B cell (primary cell): ENCODE measurements at regions not wholly inside any gene's neighbourhood (a gene's known extent, or its start where the extent isn't known, plus 50 kb on each side); places are given as distances from the start of the nearest gene placed in this dataset.

Source experiments
- ATAC-seq: fragments of 200-7000 bp; cut with Tn5 transposase; one replicate; pipeline ENCODE4 v1.10.0; 2021; ENCODE audit warnings: low read depth, mild to moderate bottlenecking, moderate number of reproducible peaks, moderate library complexity
- CTCF ChIA-PET: fragments of 350-600 bp; sonication (Branson Sonifier 250); formaldehyde crosslinking; loops from one replicate; lab custom pipeline; 2021; ENCODE audit warnings: antibody characterized with exemption, inconsistent platforms; lab: Charles Lee
- POLR2A ChIA-PET: fragments of 350-600 bp; sonication (Branson Sonifier 250); formaldehyde crosslinking; loops from one replicate; lab custom pipeline; 2021; ENCODE audit warnings: antibody characterized with exemption; lab: Charles Lee
- DNase-seq: peaks from one replicate; pipeline ENCODE4 v3.0.0; 2013
- H2AFZ ChIP-seq: 2 replicates; pipeline ENCODE4 v1.6.1; 2012; ENCODE audit warnings: mild to moderate bottlenecking, low read depth, low read length; ENCODE audit not compliant: insufficient read depth, poor library complexity, severe bottlenecking
- H3K27ac ChIP-seq, 2 donors: 1 replicate in 1 of 2; 2 replicates in 1 of 2; pipeline ENCODE4 v1.5.1; 2012 to 2013; ENCODE audit warnings: low read length in 2 of 2, mild to moderate bottlenecking in 2 of 2, moderate library complexity in 1 of 2
- H3K27me3 ChIP-seq, 4 experiments: fragments of 200-600 bp in 1 of 4; sonication (generic) in 1 of 4; replicated peaks in 1 of 4; 1 replicate in 2 of 4; 2 replicates in 2 of 4; pipeline versions ENCODE4 v1.6.1 to v1.7.0; 2013 to 2016; ENCODE audit warnings: low read length in 3 of 4, mild to moderate bottlenecking in 2 of 4, mixed read lengths in 1 of 4, moderate library complexity in 1 of 4; ENCODE audit not compliant: insufficient read depth in 4 of 4, control insufficient read depth in 3 of 4; ENCODE audit errors: control extremely low read depth in 1 of 4
- H3K36me3 ChIP-seq, 2 experiments: replicated peaks in 1 of 2; 1 replicate in 1 of 2; 2 replicates in 1 of 2; pipeline versions ENCODE4 v1.6.1 to v1.7.1; 2013; ENCODE audit warnings: low read length in 1 of 2; ENCODE audit not compliant: insufficient read depth in 2 of 2, control insufficient read depth in 1 of 2; ENCODE audit errors: control extremely low read depth in 1 of 2, extremely low read depth in 1 of 2
- H3K4me1 ChIP-seq, 2 donors: fragments of 200-600 bp in 1 of 2; sonication (generic) in 1 of 2; 1 replicate in 1 of 2; 2 replicates in 1 of 2; pipeline versions ENCODE4 v1.5.1 to v1.6.1; 2013 to 2017; ENCODE audit warnings: low read length in 2 of 2; ENCODE audit not compliant: control insufficient read depth in 2 of 2, insufficient read depth in 2 of 2
- H3K4me2 ChIP-seq: replicated peaks from 2 replicates; pipeline ENCODE3; 2012; ENCODE audit warnings: mild to moderate bottlenecking, low read depth, low read length; ENCODE audit not compliant: poor library complexity, severe bottlenecking
- H3K4me3 ChIP-seq, 5 experiments: fragments of 200-600 bp in 1 of 5; sonication (generic) in 1 of 5; 1 replicate in 3 of 5; 2 replicates in 2 of 5; pipeline versions ENCODE4 v1.5.1 to v1.7.0; 2011 to 2016; ENCODE audit warnings: low read length in 4 of 5, mild to moderate bottlenecking in 4 of 5, low read depth in 2 of 5, control low read depth in 1 of 5, moderate library complexity in 1 of 5; ENCODE audit not compliant: insufficient read depth in 1 of 5; ENCODE audit errors: control extremely low read depth in 1 of 5, extremely low read depth in 1 of 5
- H3K79me2 ChIP-seq: fragments of 200-600 bp; sonication (generic); one replicate; pipeline ENCODE4 v1.6.0; 2016; ENCODE audit warnings: low read length; ENCODE audit not compliant: control insufficient read depth, insufficient read depth
- H3K9ac ChIP-seq: fragments of 200-600 bp; sonication (generic); 2 replicates; pipeline ENCODE4 v1.6.1; 2017; ENCODE audit warnings: mild to moderate bottlenecking, low read length, moderate library complexity
- H3K9me3 ChIP-seq, 3 donors: one replicate each; pipeline versions ENCODE4 v1.6.1 to v1.7.1; 2013; ENCODE audit warnings: low read length in 2 of 3; ENCODE audit not compliant: control insufficient read depth in 2 of 3, insufficient read depth in 1 of 3; ENCODE audit errors: control extremely low read depth in 1 of 3
- H4K20me1 ChIP-seq: 2 replicates; pipeline ENCODE4 v1.6.0; 2012; ENCODE audit warnings: mild to moderate bottlenecking, low read length; ENCODE audit not compliant: insufficient read depth, control insufficient read depth, poor library complexity, severe bottlenecking
- H3K27ac Mint-ChIP-seq: one replicate; pipeline ENCODE4 v1.8.0; 2021; ENCODE audit warnings: mixed read lengths
- H3K27me3 Mint-ChIP-seq: one replicate; pipeline ENCODE4 v1.8.0; 2021; ENCODE audit warnings: mixed read lengths
- H3K4me1 Mint-ChIP-seq: one replicate; pipeline ENCODE4 v1.8.0; 2021; ENCODE audit warnings: mixed read lengths
- H3K4me3 Mint-ChIP-seq: one replicate; pipeline ENCODE4 v1.8.0; 2021; ENCODE audit warnings: mixed read lengths
- H3K9me3 Mint-ChIP-seq: one replicate; pipeline ENCODE4 v1.8.0; 2022; ENCODE audit warnings: mixed read lengths; ENCODE audit not compliant: insufficient read depth
- CTCF ChIP-seq: fragments of 200-600 bp; IDR thresholded peaks from one replicate; pipeline ENCODE4 v1.8.0; 2022; ENCODE audit warnings: antibody characterized with exemption, mild to moderate bottlenecking
- EZH2 ChIP-seq: IDR thresholded peaks from 2 replicates; pipeline ENCODE4 v1.6.1; 2012; ENCODE audit warnings: borderline replicate concordance, low read depth, mild to moderate bottlenecking, moderate library complexity, low read length; ENCODE audit not compliant: insufficient read depth, poor library complexity, severe bottlenecking
- WGBS: methylation state at CpG from one replicate; pipeline ENCODE4 v1.1.5; 2013; ENCODE audit warnings: missing lambda C conversion rate; ENCODE audit not compliant: insufficient coverage; 5-methylcytosine and 5-hydroxymethylcytosine counted together
- intact Hi-C: fragments of 100-400 bp; cut with micrococcal nuclease; formaldehyde crosslinking; loops from one replicate; pipeline ENCODE4 v1.10.0; 2022

- no peak overlapping the region for H3K4me3 ChIP-seq
- no peak for ATAC-seq
- H3K27ac ChIP-seq: no peak overlapping the region
- no peaks in the 10 kb centered on the region for H3K9me3 Mint-ChIP-seq
- ChIA-PET POLR2A (no interaction called here), CTCF (no interaction called here)
- WGBS: 100% methylated on average over 1 of the region's 2 CpGs
- H3K79me2 ChIP-seq: no peaks in the 10 kb centered on the region
- H3K9ac ChIP-seq: no peak overlapping the region
- H3K4me3 Mint-ChIP-seq: no peak overlapping the region
- no peaks in the 10 kb centered on the region for H4K20me1 ChIP-seq
- H3K27me3 ChIP-seq: no peaks in the 10 kb centered on the region
- no peaks in the 10 kb centered on the region for H3K27me3 Mint-ChIP-seq
- TF ChIP-seq CTCF: no peak
- no peak for TF ChIP-seq EZH2
- H2AFZ ChIP-seq: no peak overlapping the region
- H3K36me3 ChIP-seq: no peaks in the 10 kb centered on the region
- intact Hi-C loops: no loop called here
- H3K4me2 ChIP-seq: no peak overlapping the region
- H3K9me3 ChIP-seq: peaks cover 0 to 12% (median 12%) of the 10 kb centered on the region in 3 donors
- no peaks in the 10 kb centered on the region for H3K4me1 ChIP-seq
- no peaks in the 10 kb centered on the region for H3K4me1 Mint-ChIP-seq
- H3K27ac Mint-ChIP-seq: no peak overlapping the region
- DNase-seq: no peak
Measured at GRCh38 chr1:185515696-185516095, 198.7 kb upstream of the IVNS1ABP start.

GRCh38 chr1:185514311-185514710 is 197.3 kb upstream of the IVNS1ABP start:
- Histone ChIP-seq H3K9me3 (peaks cover 0 to 12% (median 9%) of the 10 kb centered on the region in 3 donors), H3K4me2 (no peak overlapping the region), H3K27ac (no peak overlapping the region), H3K79me2 (no peaks in the 10 kb centered on the region), H4K20me1 (no peaks in the 10 kb centered on the region), H3K9ac (no peak overlapping the region), H3K4me3 (no peak overlapping the region), H3K27me3 (no peaks in the 10 kb centered on the region), H3K36me3 (no peaks in the 10 kb centered on the region), H2AFZ (no peak overlapping the region), H3K4me1 (no peaks in the 10 kb centered on the region)
- Mint-ChIP-seq H3K4me1 (no peaks in the 10 kb centered on the region), H3K9me3 (no peaks in the 10 kb centered on the region), H3K4me3 (no peak overlapping the region), H3K27me3 (no peaks in the 10 kb centered on the region), H3K27ac (no peak overlapping the region)
- DNase-seq (no peak), ATAC-seq (no peak)
- intact Hi-C loops: no loop called here
- CTCF ChIA-PET: no interaction called here
- POLR2A ChIA-PET: no interaction called here
- TF ChIP-seq CTCF (no peak), EZH2 (no peak)
